OCI-LY1 (cell line): ENCODE measurements at regions not wholly inside any gene's neighbourhood (a gene's known extent, or its start where the extent isn't known, plus 50 kb on each side); places are given as distances from the start of the nearest gene placed in this dataset.

Experiments
- EZH2 ChIP-seq: fragments of 200-600 bp; sonication (generic), shearing (Covaris generic); IDR thresholded peaks from 2 replicates; pipeline ENCODE4 v1.8.0; 2017; ENCODE audit warnings: borderline replicate concordance, mixed run types, mild to moderate bottlenecking, antibody characterized with exemption, low read length, moderate library complexity, mixed read lengths
- TF ChIP-seq, protein P1 (sequence below): fragments of 200-600 bp; sonication (generic), shearing (Covaris generic); IDR thresholded peaks from 2 replicates; pipeline ENCODE4 v1.5.1; 2017; ENCODE audit warnings: mild to moderate bottlenecking, antibody characterized with exemption, low read length, moderate library complexity, mixed read lengths

DNA sequence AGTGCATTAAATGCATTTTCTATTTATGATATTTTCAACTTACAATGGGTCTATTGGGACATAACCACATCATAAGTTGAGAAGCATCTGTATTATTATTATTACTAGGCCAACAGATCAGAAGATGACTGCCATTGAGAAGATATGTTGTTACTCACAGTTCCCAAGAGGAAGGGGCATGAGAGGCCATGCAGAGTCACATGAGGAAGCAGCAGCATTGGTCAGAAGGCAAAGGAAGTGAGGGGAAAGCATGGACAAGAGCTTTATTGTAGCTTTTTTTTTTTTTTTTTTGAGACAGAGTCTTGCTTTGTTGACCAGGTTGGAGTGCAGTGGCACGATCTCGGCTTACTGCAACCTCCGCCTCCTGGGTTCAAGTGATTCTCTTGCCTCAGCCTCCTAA, 66.2 kb upstream of the LCLAT1 start:
- TF ChIP-seq, protein P1, sequence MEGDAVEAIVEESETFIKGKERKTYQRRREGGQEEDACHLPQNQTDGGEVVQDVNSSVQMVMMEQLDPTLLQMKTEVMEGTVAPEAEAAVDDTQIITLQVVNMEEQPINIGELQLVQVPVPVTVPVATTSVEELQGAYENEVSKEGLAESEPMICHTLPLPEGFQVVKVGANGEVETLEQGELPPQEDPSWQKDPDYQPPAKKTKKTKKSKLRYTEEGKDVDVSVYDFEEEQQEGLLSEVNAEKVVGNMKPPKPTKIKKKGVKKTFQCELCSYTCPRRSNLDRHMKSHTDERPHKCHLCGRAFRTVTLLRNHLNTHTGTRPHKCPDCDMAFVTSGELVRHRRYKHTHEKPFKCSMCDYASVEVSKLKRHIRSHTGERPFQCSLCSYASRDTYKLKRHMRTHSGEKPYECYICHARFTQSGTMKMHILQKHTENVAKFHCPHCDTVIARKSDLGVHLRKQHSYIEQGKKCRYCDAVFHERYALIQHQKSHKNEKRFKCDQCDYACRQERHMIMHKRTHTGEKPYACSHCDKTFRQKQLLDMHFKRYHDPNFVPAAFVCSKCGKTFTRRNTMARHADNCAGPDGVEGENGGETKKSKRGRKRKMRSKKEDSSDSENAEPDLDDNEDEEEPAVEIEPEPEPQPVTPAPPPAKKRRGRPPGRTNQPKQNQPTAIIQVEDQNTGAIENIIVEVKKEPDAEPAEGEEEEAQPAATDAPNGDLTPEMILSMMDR = no peak
- TF ChIP-seq EZH2 = no peak
